C4-2B (cell line): ENCODE measurements at regions not wholly inside any gene's neighbourhood (a gene's known extent, or its start where the extent isn't known, plus 50 kb on each side); places are given as distances from the start of the nearest gene placed in this dataset.

Source experiments
- ZFX ChIP-seq: fragments of 450-650 bp; IDR thresholded peaks from 2 replicates; pipeline ENCODE4 v1.6.1; 2017
- TF ChIP-seq, protein P1 (sequence below): fragments of 450-650 bp; conservative IDR thresholded peaks from 2 replicates; pipeline ENCODE4 v1.5.1; 2017; ENCODE audit warnings: mild to moderate bottlenecking

DNA sequence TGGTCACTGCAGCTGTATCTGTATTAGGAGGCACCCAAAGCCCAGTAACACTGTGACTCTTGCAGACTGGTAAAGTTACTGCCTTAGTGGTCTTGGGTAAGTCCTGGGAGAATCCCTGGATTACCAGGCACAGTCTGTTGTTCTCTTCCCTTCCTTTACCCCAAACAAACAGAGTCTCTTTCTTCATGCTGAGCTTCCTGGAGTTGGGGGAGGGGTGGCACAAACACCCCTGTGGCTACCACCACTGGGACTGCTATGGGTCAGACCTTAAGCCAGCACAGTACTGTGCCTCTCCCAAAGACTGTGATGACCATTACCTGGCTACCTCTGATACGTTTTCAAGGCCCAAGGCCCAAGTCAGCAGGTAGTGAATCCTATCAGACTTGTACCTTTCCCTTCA lies 59.9 kb upstream of the FAM3C start:
- TF ChIP-seq, protein P1, sequence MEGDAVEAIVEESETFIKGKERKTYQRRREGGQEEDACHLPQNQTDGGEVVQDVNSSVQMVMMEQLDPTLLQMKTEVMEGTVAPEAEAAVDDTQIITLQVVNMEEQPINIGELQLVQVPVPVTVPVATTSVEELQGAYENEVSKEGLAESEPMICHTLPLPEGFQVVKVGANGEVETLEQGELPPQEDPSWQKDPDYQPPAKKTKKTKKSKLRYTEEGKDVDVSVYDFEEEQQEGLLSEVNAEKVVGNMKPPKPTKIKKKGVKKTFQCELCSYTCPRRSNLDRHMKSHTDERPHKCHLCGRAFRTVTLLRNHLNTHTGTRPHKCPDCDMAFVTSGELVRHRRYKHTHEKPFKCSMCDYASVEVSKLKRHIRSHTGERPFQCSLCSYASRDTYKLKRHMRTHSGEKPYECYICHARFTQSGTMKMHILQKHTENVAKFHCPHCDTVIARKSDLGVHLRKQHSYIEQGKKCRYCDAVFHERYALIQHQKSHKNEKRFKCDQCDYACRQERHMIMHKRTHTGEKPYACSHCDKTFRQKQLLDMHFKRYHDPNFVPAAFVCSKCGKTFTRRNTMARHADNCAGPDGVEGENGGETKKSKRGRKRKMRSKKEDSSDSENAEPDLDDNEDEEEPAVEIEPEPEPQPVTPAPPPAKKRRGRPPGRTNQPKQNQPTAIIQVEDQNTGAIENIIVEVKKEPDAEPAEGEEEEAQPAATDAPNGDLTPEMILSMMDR: no peak
- no peak for TF ChIP-seq ZFX
